ENCODE measurements at regions not wholly inside any gene's neighbourhood (a gene's known extent, or its start where the extent isn't known, plus 50 kb on each side); places are given as distances from the start of the nearest gene placed in this dataset.

GRCh38 chr7:68155676-68156075, 1159.0 kb downstream of the TYW1 start:
- TF ChIP-seq, protein P1, sequence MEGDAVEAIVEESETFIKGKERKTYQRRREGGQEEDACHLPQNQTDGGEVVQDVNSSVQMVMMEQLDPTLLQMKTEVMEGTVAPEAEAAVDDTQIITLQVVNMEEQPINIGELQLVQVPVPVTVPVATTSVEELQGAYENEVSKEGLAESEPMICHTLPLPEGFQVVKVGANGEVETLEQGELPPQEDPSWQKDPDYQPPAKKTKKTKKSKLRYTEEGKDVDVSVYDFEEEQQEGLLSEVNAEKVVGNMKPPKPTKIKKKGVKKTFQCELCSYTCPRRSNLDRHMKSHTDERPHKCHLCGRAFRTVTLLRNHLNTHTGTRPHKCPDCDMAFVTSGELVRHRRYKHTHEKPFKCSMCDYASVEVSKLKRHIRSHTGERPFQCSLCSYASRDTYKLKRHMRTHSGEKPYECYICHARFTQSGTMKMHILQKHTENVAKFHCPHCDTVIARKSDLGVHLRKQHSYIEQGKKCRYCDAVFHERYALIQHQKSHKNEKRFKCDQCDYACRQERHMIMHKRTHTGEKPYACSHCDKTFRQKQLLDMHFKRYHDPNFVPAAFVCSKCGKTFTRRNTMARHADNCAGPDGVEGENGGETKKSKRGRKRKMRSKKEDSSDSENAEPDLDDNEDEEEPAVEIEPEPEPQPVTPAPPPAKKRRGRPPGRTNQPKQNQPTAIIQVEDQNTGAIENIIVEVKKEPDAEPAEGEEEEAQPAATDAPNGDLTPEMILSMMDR (IDR thresholded peaks at IDR 0.05), result no peak
- TF ChIP-seq POLR2A (IDR thresholded peaks at IDR 0.05) (no peak), EP300 (IDR thresholded peaks at IDR 0.05) (no peak)

Data from ovary (tissue), 3 donors.